ENCODE measurements at regions not wholly inside any gene's neighbourhood (a gene's known extent, or its start where the extent isn't known, plus 50 kb on each side); places are given as distances from the start of the nearest gene placed in this dataset.

- TF ChIP-seq, protein P1, sequence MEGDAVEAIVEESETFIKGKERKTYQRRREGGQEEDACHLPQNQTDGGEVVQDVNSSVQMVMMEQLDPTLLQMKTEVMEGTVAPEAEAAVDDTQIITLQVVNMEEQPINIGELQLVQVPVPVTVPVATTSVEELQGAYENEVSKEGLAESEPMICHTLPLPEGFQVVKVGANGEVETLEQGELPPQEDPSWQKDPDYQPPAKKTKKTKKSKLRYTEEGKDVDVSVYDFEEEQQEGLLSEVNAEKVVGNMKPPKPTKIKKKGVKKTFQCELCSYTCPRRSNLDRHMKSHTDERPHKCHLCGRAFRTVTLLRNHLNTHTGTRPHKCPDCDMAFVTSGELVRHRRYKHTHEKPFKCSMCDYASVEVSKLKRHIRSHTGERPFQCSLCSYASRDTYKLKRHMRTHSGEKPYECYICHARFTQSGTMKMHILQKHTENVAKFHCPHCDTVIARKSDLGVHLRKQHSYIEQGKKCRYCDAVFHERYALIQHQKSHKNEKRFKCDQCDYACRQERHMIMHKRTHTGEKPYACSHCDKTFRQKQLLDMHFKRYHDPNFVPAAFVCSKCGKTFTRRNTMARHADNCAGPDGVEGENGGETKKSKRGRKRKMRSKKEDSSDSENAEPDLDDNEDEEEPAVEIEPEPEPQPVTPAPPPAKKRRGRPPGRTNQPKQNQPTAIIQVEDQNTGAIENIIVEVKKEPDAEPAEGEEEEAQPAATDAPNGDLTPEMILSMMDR (IDR thresholded peaks at IDR 0.05), result no peak
- ATAC-seq, result no peak
- no peak for DNase-seq
- intact Hi-C loops (cut with DNase I), result no loop called here
- Histone ChIP-seq H3K27ac (no peak overlapping the region), H3K4me1 (no peaks in the 10 kb centered on the region), H3K9me3 (no peaks in the 10 kb centered on the region), H3K36me3 (no peaks in the 10 kb centered on the region), H3K4me3 (no peak overlapping the region), H3K27me3 (ENCODE audit: low read depth) (no peaks in the 10 kb centered on the region)
Observed at GRCh38 chr6:97885325-97885724, 602.3 kb upstream of the MMS22L start.

DNA sequence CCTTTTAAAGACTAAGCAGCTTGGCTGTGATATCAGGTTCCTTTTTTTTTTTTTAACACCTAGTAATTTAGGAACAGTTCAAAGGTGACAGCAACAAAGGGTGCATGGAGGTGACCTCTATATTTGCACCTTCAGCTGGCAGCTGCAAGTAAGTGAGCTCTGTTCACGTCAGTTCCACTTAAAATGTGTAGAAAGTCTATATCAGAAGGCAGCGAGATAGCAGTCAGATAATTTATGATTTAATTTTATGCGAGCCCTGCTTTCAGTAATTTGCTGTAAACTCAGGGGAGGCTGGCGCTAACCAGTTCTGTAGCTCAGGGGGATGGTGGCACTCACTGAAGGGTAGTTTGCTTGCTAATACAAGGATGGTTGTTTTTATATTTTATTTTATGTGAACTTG is 602.8 kb upstream of the MMS22L start:
- TF ChIP-seq, protein P1 (IDR thresholded peaks at IDR 0.05), result no peak
- no peak for ATAC-seq

GRCh38 chr6:97901531-97901930 is 618.5 kb upstream of the MMS22L start:
- no peaks in the 10 kb centered on the region for H3K4me1 ChIP-seq
- no peaks in the 10 kb centered on the region for H3K9me3 ChIP-seq
- no peaks in the 10 kb centered on the region for H3K27me3 ChIP-seq (ENCODE audit: low read depth)
- no peaks in the 10 kb centered on the region for H3K36me3 ChIP-seq
- H3K4me3 ChIP-seq, result no peak overlapping the region
- DNase-seq (no peak), ATAC-seq (no peak)
- intact Hi-C loops (cut with DNase I), result no loop called here
- TF ChIP-seq, protein P1 (IDR thresholded peaks at IDR 0.05), result no peak
- no peak overlapping the region for H3K27ac ChIP-seq

More for the DNA sequence above, 602.8 kb upstream of the MMS22L start:
- Histone ChIP-seq H3K4me3 (no peak overlapping the region), H3K36me3 (no peaks in the 10 kb centered on the region), H3K27ac (no peak overlapping the region), H3K9me3 (no peaks in the 10 kb centered on the region), H3K27me3 (ENCODE audit: low read depth) (no peaks in the 10 kb centered on the region), H3K4me1 (no peaks in the 10 kb centered on the region)
- intact Hi-C loops (cut with DNase I), result no loop called here
- no peak for DNase-seq

- H3K4me3 ChIP-seq, result no peak overlapping the region
- no peaks in the 10 kb centered on the region for H3K9me3 ChIP-seq
- intact Hi-C loops (cut with DNase I), result no loop called here
- TF ChIP-seq, protein P1 (IDR thresholded peaks at IDR 0.05), result no peak
- H3K36me3 ChIP-seq, result no peaks in the 10 kb centered on the region
- DNase-seq (no peak), ATAC-seq (no peak)
- no peak overlapping the region for H3K27ac ChIP-seq
- no peaks in the 10 kb centered on the region for H3K4me1 ChIP-seq
- no peaks in the 10 kb centered on the region for H3K27me3 ChIP-seq (ENCODE audit: low read depth)
Observed at GRCh38 chr6:97909380-97909779, 626.4 kb upstream of the MMS22L start.

- TF ChIP-seq, protein P1 (IDR thresholded peaks at IDR 0.05), result no peak
- ATAC-seq (no peak), DNase-seq (no peak)
- no peaks in the 10 kb centered on the region for H3K4me1 ChIP-seq
- no peaks in the 10 kb centered on the region for H3K36me3 ChIP-seq
- no peak overlapping the region for H3K27ac ChIP-seq
- intact Hi-C loops (cut with DNase I), result no loop called here
- H3K4me3 ChIP-seq, result no peak overlapping the region
- no peaks in the 10 kb centered on the region for H3K27me3 ChIP-seq (ENCODE audit: low read depth)
- no peaks in the 10 kb centered on the region for H3K9me3 ChIP-seq
Observed at GRCh38 chr6:97913721-97914120, 630.7 kb upstream of the MMS22L start.

DNA sequence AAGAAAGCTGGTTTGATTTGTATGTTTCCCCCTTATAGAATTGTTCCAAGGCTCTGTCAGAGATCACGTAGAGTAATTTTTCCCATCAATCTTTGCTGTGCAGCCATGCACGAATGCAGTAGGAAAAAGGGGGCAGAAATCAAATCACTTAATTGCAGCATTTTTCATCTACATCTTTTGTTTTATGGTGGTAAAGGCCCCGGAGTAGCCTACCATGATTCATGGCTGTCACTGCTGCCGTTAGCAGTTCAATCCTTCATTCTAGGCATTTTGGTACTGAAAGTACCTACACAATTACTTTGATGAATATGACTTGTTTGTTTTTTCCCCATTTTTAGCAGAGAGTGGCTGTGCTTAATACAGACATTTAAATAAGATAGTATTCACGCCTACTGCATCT is 631.9 kb upstream of the MMS22L start:
- ATAC-seq, result no peak
- H3K36me3 ChIP-seq, result no peaks in the 10 kb centered on the region
- no peak overlapping the region for H3K4me3 ChIP-seq
- H3K27ac ChIP-seq, result no peak overlapping the region
- intact Hi-C loops (cut with DNase I), result no loop called here
- H3K9me3 ChIP-seq, result no peaks in the 10 kb centered on the region
- no peak for DNase-seq
- H3K27me3 ChIP-seq (ENCODE audit: low read depth), result no peaks in the 10 kb centered on the region
- TF ChIP-seq, protein P1 (IDR thresholded peaks at IDR 0.05), result no peak
- no peaks in the 10 kb centered on the region for H3K4me1 ChIP-seq
